Glomerular endothelial cell (primary cell): ENCODE measurements at regions not wholly inside any gene's neighbourhood (a gene's known extent, or its start where the extent isn't known, plus 50 kb on each side); places are given as distances from the start of the nearest gene placed in this dataset.
A peak's percentile ranks its signal among the peaks of the same experiment; 100 is the strongest.
"Not testable (repeated sequence)": the region's sequence is repeated elsewhere in the genome, so short reads cannot be mapped to it uniquely, and the experiment has no call there.

ENCODE experiments used
- DNase-seq: peaks from one replicate; pipeline ENCODE4 v3.0.0-alpha.2; 2011; ENCODE audit warnings: low read depth, low spot score; ENCODE audit errors: extremely low read depth

GRCh38 chr2:51350100-51350499 is 318.2 kb upstream of the NRXN1 start:
- peak; percentile 37 for DNase-seq

- DNase-seq: no peak
Observed at GRCh38 chr2:51344886-51345285, 313.0 kb upstream of the NRXN1 start.

GRCh38 chr2:51335087-51336058 is 303.4 kb upstream of the NRXN1 start:
- DNase-seq: no peak

- DNase-seq: no peak
Observed at GRCh38 chr2:51329512-51329911, 297.6 kb upstream of the NRXN1 start.

- DNase-seq: no peak
Observed at GRCh38 chr2:51324051-51324450, 292.1 kb upstream of the NRXN1 start.

GRCh38 chr2:51322613-51323012 is 290.7 kb upstream of the NRXN1 start:
- DNase-seq: no peak

- DNase-seq: no peak
Observed at GRCh38 chr2:51304311-51304710, 272.4 kb upstream of the NRXN1 start.

GRCh38 chr2:51301381-51301780 is 269.4 kb upstream of the NRXN1 start:
- DNase-seq: no peak

- DNase-seq: no peak
Observed at GRCh38 chr2:51299370-51299769, 267.4 kb upstream of the NRXN1 start.

GRCh38 chr2:51297488-51297887 is 265.6 kb upstream of the NRXN1 start:
- DNase-seq: no peak

- DNase-seq: no peak
Observed at GRCh38 chr2:51293566-51294200, 261.8 kb upstream of the NRXN1 start.

- DNase-seq: no peak
Observed at GRCh38 chr2:51291762-51292551, 260.0 kb upstream of the NRXN1 start.

GRCh38 chr2:51290725-51291124 is 258.8 kb upstream of the NRXN1 start:
- DNase-seq: peak; percentile 9

- no peak for DNase-seq
Observed at GRCh38 chr2:51289045-51289444, 257.1 kb upstream of the NRXN1 start.

- DNase-seq: no peak
Observed at GRCh38 chr2:51268191-51268590, 236.3 kb upstream of the NRXN1 start.

- no peak for DNase-seq
Observed at GRCh38 chr2:51265539-51265938, 233.6 kb upstream of the NRXN1 start.

- DNase-seq: no peak
Observed at GRCh38 chr2:51263951-51264350, 232.0 kb upstream of the NRXN1 start.

GRCh38 chr2:51263101-51263500 is 231.2 kb upstream of the NRXN1 start:
- not testable (repeated sequence) for DNase-seq

- DNase-seq: no peak
Observed at GRCh38 chr2:51258301-51258700, 226.4 kb upstream of the NRXN1 start.

- DNase-seq: no peak
Observed at GRCh38 chr2:51256736-51257135, 224.8 kb upstream of the NRXN1 start.

GRCh38 chr2:51251356-51251755 is 219.4 kb upstream of the NRXN1 start:
- DNase-seq: no peak
